HG02885 (cell line): ENCODE measurements at regions not wholly inside any gene's neighbourhood (a gene's known extent, or its start where the extent isn't known, plus 50 kb on each side); places are given as distances from the start of the nearest gene placed in this dataset.
"Not testable (repeated sequence)": the region's sequence is repeated elsewhere in the genome, so short reads cannot be mapped to it uniquely, and the experiment has no call there.

ENCODE experiments used
- ATAC-seq: cut with Tn5 transposase; IDR thresholded peaks from one replicate; pipeline ENCODE4 v1.9.1; 2021; ENCODE audit warnings: mild to moderate bottlenecking; ENCODE audit not compliant: unreplicated experiment, poor library complexity

GRCh38 chr1:8230292-8230621, 87.7 kb upstream of the SLC45A1 start:
- no peak for ATAC-seq

GRCh38 chr1:8228253-8228652, 89.7 kb upstream of the SLC45A1 start:
- no peak for ATAC-seq

GRCh38 chr1:8227674-8228073, 90.2 kb upstream of the SLC45A1 start:
- ATAC-seq: not testable (repeated sequence)

GRCh38 chr1:8226747-8227146, 91.2 kb upstream of the SLC45A1 start:
- no peak for ATAC-seq

- not testable (repeated sequence) for ATAC-seq
These were observed 91.9 kb upstream of the SLC45A1 start for GRCh38 chr1:8226024-8226423.

- ATAC-seq: no peak
These were observed 94.4 kb upstream of the SLC45A1 start for GRCh38 chr1:8223526-8223925.

- ATAC-seq: no peak
These were observed 95.1 kb upstream of the SLC45A1 start for GRCh38 chr1:8222789-8223188.

GRCh38 chr1:8219530-8219929, 98.4 kb upstream of the SLC45A1 start:
- no peak for ATAC-seq

GRCh38 chr1:8218351-8219092, 99.4 kb upstream of the SLC45A1 start:
- no peak for ATAC-seq

GRCh38 chr1:8217809-8218208, 100.1 kb upstream of the SLC45A1 start:
- ATAC-seq: no peak

- no peak for ATAC-seq
These were observed 100.8 kb upstream of the SLC45A1 start for GRCh38 chr1:8217011-8217711.

GRCh38 chr1:8216005-8216404, 101.9 kb upstream of the SLC45A1 start:
- ATAC-seq: no peak

- no peak for ATAC-seq
These were observed 103.3 kb upstream of the SLC45A1 start for GRCh38 chr1:8214501-8215173.

GRCh38 chr1:8213676-8214075, 104.2 kb upstream of the SLC45A1 start:
- no peak for ATAC-seq

- no peak for ATAC-seq
These were observed 104.8 kb upstream of the SLC45A1 start for GRCh38 chr1:8213136-8213535.

GRCh38 chr1:8212580-8213031, 105.3 kb upstream of the SLC45A1 start:
- no peak for ATAC-seq

- ATAC-seq: no peak
These were observed 105.9 kb upstream of the SLC45A1 start for GRCh38 chr1:8211883-8212579.

GRCh38 chr1:8211251-8211882, 106.5 kb upstream of the SLC45A1 start:
- no peak for ATAC-seq

GRCh38 chr1:8207202-8207601, 110.7 kb upstream of the SLC45A1 start:
- ATAC-seq: no peak

- no peak for ATAC-seq
These were observed 111.5 kb upstream of the SLC45A1 start for GRCh38 chr1:8206391-8206790.
